ENCODE measurements at regions not wholly inside any gene's neighbourhood (a gene's known extent, or its start where the extent isn't known, plus 50 kb on each side); places are given as distances from the start of the nearest gene placed in this dataset.

DNA sequence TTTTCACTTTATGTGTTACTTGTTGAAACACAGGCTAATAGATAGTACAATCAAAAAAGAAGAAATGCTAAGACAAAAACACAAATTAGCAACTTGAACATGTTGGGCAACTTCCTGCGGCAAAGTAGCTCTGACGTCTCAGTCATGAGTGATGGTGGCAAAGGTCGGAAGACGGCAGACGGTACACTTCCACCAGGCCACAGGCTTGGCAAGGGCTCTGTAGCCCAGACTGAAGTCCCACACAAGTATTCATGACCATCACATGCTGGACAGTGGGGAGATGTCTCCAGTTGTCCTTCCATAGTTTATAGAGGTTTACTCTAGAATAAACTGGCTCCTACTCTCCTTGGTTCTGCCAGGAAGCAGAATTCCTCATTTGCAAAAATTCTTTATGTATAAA is 831.3 kb downstream of the MTRR start:
- no peaks in the 10 kb centered on the region for H3K79me2 ChIP-seq
- H3K9ac ChIP-seq, result no peak overlapping the region
- H3K9me3 ChIP-seq (ENCODE audit: control insufficient read depth, low read length), result no peaks in the 10 kb centered on the region
- H3K4me1 ChIP-seq, result no peaks in the 10 kb centered on the region
- H3K4me3 ChIP-seq (ENCODE audit: low read depth, low read length), result no peak overlapping the region
- TF ChIP-seq, protein P1, sequence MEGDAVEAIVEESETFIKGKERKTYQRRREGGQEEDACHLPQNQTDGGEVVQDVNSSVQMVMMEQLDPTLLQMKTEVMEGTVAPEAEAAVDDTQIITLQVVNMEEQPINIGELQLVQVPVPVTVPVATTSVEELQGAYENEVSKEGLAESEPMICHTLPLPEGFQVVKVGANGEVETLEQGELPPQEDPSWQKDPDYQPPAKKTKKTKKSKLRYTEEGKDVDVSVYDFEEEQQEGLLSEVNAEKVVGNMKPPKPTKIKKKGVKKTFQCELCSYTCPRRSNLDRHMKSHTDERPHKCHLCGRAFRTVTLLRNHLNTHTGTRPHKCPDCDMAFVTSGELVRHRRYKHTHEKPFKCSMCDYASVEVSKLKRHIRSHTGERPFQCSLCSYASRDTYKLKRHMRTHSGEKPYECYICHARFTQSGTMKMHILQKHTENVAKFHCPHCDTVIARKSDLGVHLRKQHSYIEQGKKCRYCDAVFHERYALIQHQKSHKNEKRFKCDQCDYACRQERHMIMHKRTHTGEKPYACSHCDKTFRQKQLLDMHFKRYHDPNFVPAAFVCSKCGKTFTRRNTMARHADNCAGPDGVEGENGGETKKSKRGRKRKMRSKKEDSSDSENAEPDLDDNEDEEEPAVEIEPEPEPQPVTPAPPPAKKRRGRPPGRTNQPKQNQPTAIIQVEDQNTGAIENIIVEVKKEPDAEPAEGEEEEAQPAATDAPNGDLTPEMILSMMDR (IDR thresholded peaks at IDR 0.05), result no peak
- no peaks in the 10 kb centered on the region for H3K27me3 ChIP-seq (ENCODE audit: control insufficient read depth, insufficient read depth, low read length)
- no peak overlapping the region for H3K27ac ChIP-seq
- no peaks in the 10 kb centered on the region for H3K36me3 ChIP-seq (ENCODE audit: control insufficient read depth, insufficient read depth, low read length)
- H3K4me2 ChIP-seq (ENCODE audit: low read length), result no peak overlapping the region
- H2AFZ ChIP-seq, result no peak overlapping the region

- Histone ChIP-seq H3K36me3 (ENCODE audit: control insufficient read depth, insufficient read depth, low read length) (no peaks in the 10 kb centered on the region), H3K9me3 (ENCODE audit: control insufficient read depth, low read length) (no peaks in the 10 kb centered on the region), H3K79me2 (no peaks in the 10 kb centered on the region), H2AFZ (no peak overlapping the region), H3K4me2 (ENCODE audit: low read length) (no peak overlapping the region), H3K9ac (no peak overlapping the region), H3K27me3 (ENCODE audit: control insufficient read depth, insufficient read depth, low read length) (no peaks in the 10 kb centered on the region), H3K4me1 (no peaks in the 10 kb centered on the region), H3K27ac (no peak overlapping the region), H3K4me3 (ENCODE audit: low read depth, low read length) (no peak overlapping the region)
- TF ChIP-seq, protein P1 (IDR thresholded peaks at IDR 0.05), result no peak
Measured at GRCh38 chr5:8700671-8701070, 831.7 kb downstream of the MTRR start.

GRCh38 chr5:8701251-8701650 is 832.3 kb downstream of the MTRR start:
- Histone ChIP-seq H3K9me3 (ENCODE audit: control insufficient read depth, low read length) (no peaks in the 10 kb centered on the region), H3K27me3 (ENCODE audit: control insufficient read depth, insufficient read depth, low read length) (no peaks in the 10 kb centered on the region), H3K4me2 (ENCODE audit: low read length) (no peak overlapping the region), H3K27ac (no peak overlapping the region), H3K4me3 (ENCODE audit: low read depth, low read length) (no peak overlapping the region), H3K36me3 (ENCODE audit: control insufficient read depth, insufficient read depth, low read length) (no peaks in the 10 kb centered on the region), H3K9ac (no peak overlapping the region), H3K79me2 (no peaks in the 10 kb centered on the region), H3K4me1 (no peaks in the 10 kb centered on the region), H2AFZ (no peak overlapping the region)
- TF ChIP-seq, protein P1 (IDR thresholded peaks at IDR 0.05), result no peak

- Histone ChIP-seq H3K79me2 (no peaks in the 10 kb centered on the region), H3K27me3 (ENCODE audit: control insufficient read depth, insufficient read depth, low read length) (no peaks in the 10 kb centered on the region), H3K4me1 (no peaks in the 10 kb centered on the region), H3K4me3 (ENCODE audit: low read depth, low read length) (no peak overlapping the region), H3K9me3 (ENCODE audit: control insufficient read depth, low read length) (no peaks in the 10 kb centered on the region), H2AFZ (no peak overlapping the region), H3K9ac (no peak overlapping the region), H3K36me3 (ENCODE audit: control insufficient read depth, insufficient read depth, low read length) (no peaks in the 10 kb centered on the region), H3K4me2 (ENCODE audit: low read length) (no peak overlapping the region), H3K27ac (no peak overlapping the region)
- TF ChIP-seq, protein P1 (IDR thresholded peaks at IDR 0.05), result no peak
Measured at GRCh38 chr5:8710426-8710930, 835.4 kb downstream of the SEMA5A start.

GRCh38 chr5:8714198-8714597 is 831.7 kb downstream of the SEMA5A start:
- Histone ChIP-seq H3K9ac (no peak overlapping the region), H3K9me3 (ENCODE audit: control insufficient read depth, low read length) (no peaks in the 10 kb centered on the region), H3K4me3 (ENCODE audit: low read depth, low read length) (no peak overlapping the region), H3K79me2 (no peaks in the 10 kb centered on the region), H3K27ac (no peak overlapping the region), H3K36me3 (ENCODE audit: control insufficient read depth, insufficient read depth, low read length) (no peaks in the 10 kb centered on the region), H3K4me1 (no peaks in the 10 kb centered on the region), H3K27me3 (ENCODE audit: control insufficient read depth, insufficient read depth, low read length) (no peaks in the 10 kb centered on the region), H3K4me2 (ENCODE audit: low read length) (no peak overlapping the region), H2AFZ (no peak overlapping the region)
- TF ChIP-seq, protein P1 (IDR thresholded peaks at IDR 0.05), result no peak

Data from parathyroid adenoma (tissue), 2 donors.